HG03135 (cell line): ENCODE measurements at regions not wholly inside any gene's neighbourhood (a gene's known extent, or its start where the extent isn't known, plus 50 kb on each side); places are given as distances from the start of the nearest gene placed in this dataset.

Source experiments
- ATAC-seq: cut with Tn5 transposase; IDR thresholded peaks from one replicate; pipeline ENCODE4 v1.9.1; 2021; ENCODE audit warnings: mild to moderate bottlenecking, moderate library complexity; ENCODE audit not compliant: unreplicated experiment

GRCh38 chr10:131766096-131766495 is 134.7 kb upstream of the PPP2R2D start:
- no peak for ATAC-seq

- ATAC-seq: no peak
These were observed 133.1 kb upstream of the PPP2R2D start for GRCh38 chr10:131767716-131768115.

GRCh38 chr10:131769571-131770410 is 131.0 kb upstream of the PPP2R2D start:
- no peak for ATAC-seq

GRCh38 chr10:131770946-131771633 is 129.7 kb upstream of the PPP2R2D start:
- no peak for ATAC-seq

GRCh38 chr10:131771634-131772358 is 129.0 kb upstream of the PPP2R2D start:
- ATAC-seq: no peak

- no peak for ATAC-seq
These were observed 128.4 kb upstream of the PPP2R2D start for GRCh38 chr10:131772441-131772840.

- no peak for ATAC-seq
These were observed 127.2 kb upstream of the PPP2R2D start for GRCh38 chr10:131773370-131774343.

GRCh38 chr10:131774681-131775085 is 126.1 kb upstream of the PPP2R2D start:
- no peak for ATAC-seq

- ATAC-seq: no peak
These were observed 125.4 kb upstream of the PPP2R2D start for GRCh38 chr10:131775433-131775832.

GRCh38 chr10:131775833-131776232 is 125.0 kb upstream of the PPP2R2D start:
- no peak for ATAC-seq

- no peak for ATAC-seq
These were observed 124.3 kb upstream of the PPP2R2D start for GRCh38 chr10:131776496-131776895.

- ATAC-seq: no peak
These were observed 123.6 kb upstream of the PPP2R2D start for GRCh38 chr10:131777162-131777561.

GRCh38 chr10:131777921-131778320 is 122.9 kb upstream of the PPP2R2D start:
- no peak for ATAC-seq

- no peak for ATAC-seq
These were observed 122.4 kb upstream of the PPP2R2D start for GRCh38 chr10:131778385-131778784.

GRCh38 chr10:131778842-131779241 is 122.0 kb upstream of the PPP2R2D start:
- no peak for ATAC-seq

- ATAC-seq: no peak
These were observed 121.0 kb upstream of the PPP2R2D start for GRCh38 chr10:131779661-131780394.

GRCh38 chr10:131781076-131781475 is 119.7 kb upstream of the PPP2R2D start:
- no peak for ATAC-seq

GRCh38 chr10:131781791-131782190 is 119.0 kb upstream of the PPP2R2D start:
- ATAC-seq: no peak

GRCh38 chr10:131784363-131785120 is 116.3 kb upstream of the PPP2R2D start:
- ATAC-seq: no peak
